ENCODE measurements at regions not wholly inside any gene's neighbourhood (a gene's known extent, or its start where the extent isn't known, plus 50 kb on each side); places are given as distances from the start of the nearest gene placed in this dataset.

- H3K27me3 Mint-ChIP-seq, result no peaks in the 10 kb centered on the region
- no peak overlapping the region for H3K4me3 Mint-ChIP-seq
- H3K4me1 Mint-ChIP-seq, result peaks cover 0 to 8% (median 5%) of the 10 kb centered on the region in 4 donors
- peaks cover 0 to 23% (median 18%) of the 10 kb centered on the region in 3 donors for H3K36me3 Mint-ChIP-seq
- H3K9me3 Mint-ChIP-seq, result no peaks in the 10 kb centered on the region
- H3K27ac Mint-ChIP-seq, result no peak overlapping the region
- POLR2A ChIA-PET, result no interaction called here
- DNase-seq, result no peak
- ATAC-seq, result no peak
Measured at GRCh38 chr1:192958350-192958749, 100.8 kb downstream of the UCHL5 start.

- POLR2A ChIA-PET, result no interaction called here
- H3K36me3 Mint-ChIP-seq, result peaks cover 0 to 21% (median 18%) of the 10 kb centered on the region in 3 donors
Measured at GRCh38 chr1:192958871-192959270, 100.3 kb downstream of the UCHL5 start.

GRCh38 chr1:192959657-192960186 is 99.4 kb downstream of the UCHL5 start:
- no peaks in the 10 kb centered on the region for H3K9me3 Mint-ChIP-seq
- peaks cover 0 to 18% (median 17%) of the 10 kb centered on the region in 3 donors for H3K36me3 Mint-ChIP-seq
- H3K27ac Mint-ChIP-seq, result no peak overlapping the region
- H3K4me3 Mint-ChIP-seq, result no peak overlapping the region
- ATAC-seq (no peak), DNase-seq (no peak)
- POLR2A ChIA-PET, result no interaction called here
- no peaks in the 10 kb centered on the region for H3K27me3 Mint-ChIP-seq
- H3K4me1 Mint-ChIP-seq, result peaks cover 0 to 9% (median 6%) of the 10 kb centered on the region in 4 donors

More at GRCh38 chr1:192958871-192959270, 100.3 kb downstream of the UCHL5 start:
- H3K27ac Mint-ChIP-seq, result no peak overlapping the region
- H3K9me3 Mint-ChIP-seq, result no peaks in the 10 kb centered on the region
- H3K27me3 Mint-ChIP-seq, result no peaks in the 10 kb centered on the region
- H3K4me3 Mint-ChIP-seq, result no peak overlapping the region
- no peak for ATAC-seq
- peaks cover 0 to 9% (median 5%) of the 10 kb centered on the region in 4 donors for H3K4me1 Mint-ChIP-seq
- DNase-seq, result no peak
